GM12878 (cell line): ENCODE measurements at regions not wholly inside any gene's neighbourhood (a gene's known extent, or its start where the extent isn't known, plus 50 kb on each side); places are given as distances from the start of the nearest gene placed in this dataset.

Source experiments
- ATAC-seq: fragments of 200-7000 bp; cut with Tn5 transposase; 3 replicates; pipeline ENCODE4 v1.9.1; 2020; ENCODE audit warnings: mild to moderate bottlenecking, moderate library complexity
- BruUV-seq: library from RNA; stranded (reverse); fragments of 400-500 nt; replicated peaks from 2 replicates; lab custom pipeline; 2021; lab: Mats Ljungman, UMichigan
- CTCF ChIA-PET: fragments of 300-600 bp; sonication (Branson Sonifier 250); formaldehyde crosslinking; extraction: SDS; loops from one replicate; lab custom pipeline; 2021; ENCODE audit warnings: inconsistent platforms; lab: Yijun Ruan, JAX
- POLR2A ChIA-PET: fragments of 350-600 bp; formaldehyde crosslinking; extraction: SDS; loops from one replicate; lab custom pipeline; 2021; ENCODE audit warnings: inconsistent platforms; lab: Charles Lee
- RAD21 ChIA-PET: fragments of 300-600 bp; sonication (Branson Sonifier 250); formaldehyde crosslinking; loops from one replicate; lab custom pipeline; 2023; ENCODE audit warnings: antibody characterized with exemption; ENCODE audit not compliant: unreplicated experiment; lab: Charles Lee
- SMC1A ChIA-PET: fragments of 300-600 bp; sonication (Branson Sonifier 250); formaldehyde crosslinking; loops from one replicate; lab custom pipeline; 2023; ENCODE audit not compliant: unreplicated experiment, uncharacterized antibody; lab: Charles Lee
- DNase-seq: peaks from one replicate; pipeline ENCODE4 v3.0.0-alpha.2; 2011; ENCODE audit warnings: low read depth, low spot score
- FAIRE-seq: peaks from 3 replicates; lab custom pipeline; 2011; peaks lifted over from hg19 to GRCh38; lab: Jason Lieb, UNC
- H2AFZ ChIP-seq: 2 replicates; pipeline ENCODE4 v1.6.0; 2011; ENCODE audit warnings: low read depth, low read length, control low read depth; ENCODE audit not compliant: control insufficient read depth
- H3K27ac ChIP-seq: 2 replicates; pipeline ENCODE4 v1.5.1; 2011; ENCODE audit warnings: control low read depth; ENCODE audit not compliant: control insufficient read depth, insufficient read depth
- H3K27me3 ChIP-seq, 2 experiments: replicated peaks in 1 of 2; 2 replicates each; pipeline versions ENCODE4 v1.6.0 to v1.6.1; 2011; ENCODE audit warnings: low read length in 1 of 2; ENCODE audit not compliant: control insufficient read depth in 2 of 2, insufficient read depth in 2 of 2
- H3K36me3 ChIP-seq, 2 experiments: 2 replicates each; pipeline ENCODE4 v1.5.1; 2011; ENCODE audit warnings: low read length in 1 of 2; ENCODE audit not compliant: control insufficient read depth in 2 of 2, insufficient read depth in 2 of 2
- H3K4me1 ChIP-seq: 2 replicates; pipeline ENCODE4 v1.6.1; 2011; ENCODE audit warnings: mild to moderate bottlenecking, low read length, moderate library complexity, mixed read lengths; ENCODE audit not compliant: control insufficient read depth, insufficient read depth
- H3K4me2 ChIP-seq: 2 replicates; pipeline ENCODE4 v1.6.0; 2011; ENCODE audit warnings: control low read depth; ENCODE audit not compliant: control insufficient read depth, insufficient read depth
- H3K4me3 ChIP-seq: fragments of 200-600 bp; sonication (generic); 2 replicates; pipeline ENCODE4 v1.5.1; 2016
- H3K79me2 ChIP-seq: 2 replicates; pipeline ENCODE4 v1.6.0; 2011; ENCODE audit warnings: low read length; ENCODE audit not compliant: control insufficient read depth, insufficient read depth
- H3K9ac ChIP-seq: 2 replicates; pipeline ENCODE4 v1.8.0; 2011; ENCODE audit warnings: low read length, control low read depth, mixed read lengths; ENCODE audit not compliant: control insufficient read depth, insufficient read depth
- H3K9me3 ChIP-seq: replicated peaks from 3 replicates; pipeline ENCODE4 v1.5.1; 2011; ENCODE audit warnings: mild to moderate bottlenecking, low read length; ENCODE audit not compliant: control insufficient read depth, insufficient read depth
- H4K20me1 ChIP-seq: 2 replicates; pipeline ENCODE4 v1.6.0; 2011; ENCODE audit not compliant: control insufficient read depth, insufficient read depth
- CBX3 ChIP-seq: fragments of 200-600 bp; sonication (generic); IDR thresholded peaks from 2 replicates; pipeline ENCODE4 v1.6.1; 2016; ENCODE audit warnings: low read depth, borderline replicate concordance
- CBX5 ChIP-seq: sonication (generic); IDR thresholded peaks from 2 replicates; pipeline ENCODE4 v1.6.1; 2016; ENCODE audit warnings: low read depth, moderate library complexity, mild to moderate bottlenecking, inconsistent platforms
- CHD4 ChIP-seq: fragments of 200-600 bp; sonication (generic); IDR thresholded peaks from 2 replicates; pipeline ENCODE4 v1.6.1; 2016; ENCODE audit warnings: mild to moderate bottlenecking
- CREB1 ChIP-seq: IDR thresholded peaks from 2 replicates; pipeline ENCODE4 v1.6.1; 2012; ENCODE audit warnings: low read depth, mild to moderate bottlenecking, inconsistent platforms
- EED ChIP-seq: sonication (generic); IDR thresholded peaks from 2 replicates; pipeline ENCODE4 v1.6.1; 2016; ENCODE audit warnings: antibody characterized with exemption, low read depth
- GABPA ChIP-seq: IDR thresholded peaks from 2 replicates; pipeline ENCODE4 v1.6.1; 2014; ENCODE audit warnings: antibody characterized with exemption, low read depth, mild to moderate bottlenecking, inconsistent platforms
- KLF5 ChIP-seq: fragments of 450-650 bp; IDR thresholded peaks from 2 replicates; pipeline ENCODE4 v1.6.1; 2014; ENCODE audit warnings: mild to moderate bottlenecking; ENCODE audit not compliant: partially characterized antibody
- MEF2A ChIP-seq: IDR thresholded peaks from 2 replicates; pipeline ENCODE4 v1.6.1; 2011; ENCODE audit warnings: low read depth, mild to moderate bottlenecking, low read length, moderate library complexity; ENCODE audit not compliant: insufficient read depth
- NR2C2 ChIP-seq: IDR thresholded peaks from 2 replicates; pipeline ENCODE4 v1.6.1; 2011; ENCODE audit warnings: borderline replicate concordance, low read depth; ENCODE audit not compliant: control insufficient read depth, insufficient read length
- POLR2AphosphoS2 ChIP-seq: IDR thresholded peaks from 2 replicates; pipeline ENCODE4 v1.6.1; 2011; ENCODE audit warnings: low read depth, mild to moderate bottlenecking, low read length, improper control_type of control experiment, moderate library complexity
- SUPT20H ChIP-seq: IDR thresholded peaks from 2 replicates; pipeline ENCODE4 v1.6.1; 2011; ENCODE audit warnings: low read depth, mild to moderate bottlenecking, low read length, moderate library complexity, borderline replicate concordance; ENCODE audit not compliant: control insufficient read depth
- ZBTB11 ChIP-seq: fragments of 450-650 bp; formaldehyde crosslinking; IDR thresholded peaks from 2 replicates; pipeline ENCODE4 v1.5.0; 2022; ENCODE audit warnings: mild to moderate bottlenecking, missing genetic modification characterization
- ZNF274 ChIP-seq: IDR thresholded peaks from one replicate; pipeline ENCODE4 v1.8.0; 2011; ENCODE audit not compliant: insufficient read length, insufficient read depth
- ZSCAN29 ChIP-seq: fragments of 450-650 bp; IDR thresholded peaks from 2 replicates; pipeline ENCODE4 v1.6.1; 2017; ENCODE audit warnings: mild to moderate bottlenecking, moderate library complexity
- WGBS: methylation state at CpG from one replicate; pipeline ENCODE4 v1.1.6; 2016; ENCODE audit warnings: low lambda C conversion rate; ENCODE audit not compliant: insufficient replicate concordance, insufficient coverage; ENCODE audit errors: missing lambda C conversion rate; 5-methylcytosine and 5-hydroxymethylcytosine counted together
- in situ Hi-C: fragments of 300-500 bp; cut with MboI; formaldehyde crosslinking; loops from 9 replicates; pipeline ENCODE4 v1.14.3; 2018; ENCODE audit warnings: mixed read lengths
- intact Hi-C: fragments of 100-400 bp; cut with micrococcal nuclease; formaldehyde crosslinking; loops from one replicate; pipeline ENCODE4 v1.14.2; 2022; ENCODE audit not compliant: unreplicated experiment

- no peak for TF ChIP-seq KLF5
- TF ChIP-seq POLR2AphosphoS2 = no peak
- TF ChIP-seq ZSCAN29 = no peak
- no peak for TF ChIP-seq MEF2A
- TF ChIP-seq EED = no peak
Measured at GRCh38 chr2:106981491-106981890, 95.5 kb upstream of the ST6GAL2 start (continued).

- WGBS = 6% methylated on average over 1 of the region's 1 CpG
- ChIA-PET CTCF (no interaction called here), SMC1A (no interaction called here), RAD21 (no interaction called here), POLR2A (no interaction called here)
- Histone ChIP-seq H3K36me3 (no peaks in the 10 kb centered on the region), H3K4me3 (no peak overlapping the region), H3K27me3 (no peaks in the 10 kb centered on the region), H3K27ac (no peak overlapping the region), H3K79me2 (no peaks in the 10 kb centered on the region), H3K9ac (no peak overlapping the region), H2AFZ (no peak overlapping the region), H4K20me1 (no peaks in the 10 kb centered on the region), H3K4me1 (no peaks in the 10 kb centered on the region), H3K9me3 (no peaks in the 10 kb centered on the region), H3K4me2 (no peak overlapping the region)
- BruUV-seq = no TSS peak
- TF ChIP-seq CBX5 = no peak
- no peak for TF ChIP-seq CBX3
- no peak for TF ChIP-seq CREB1
- no peak for DNase-seq
- FAIRE-seq = no peak
- ATAC-seq = no peak
- intact Hi-C loops = no loop called here
- in situ Hi-C loops = no loop called here
Measured at GRCh38 chr2:106982350-106982749, 96.4 kb upstream of the ST6GAL2 start.

- H3K79me2 ChIP-seq = no peaks in the 10 kb centered on the region
- H3K27me3 ChIP-seq = no peaks in the 10 kb centered on the region
- ChIA-PET RAD21 (no interaction called here), SMC1A (no interaction called here)
- no peak overlapping the region for H3K4me3 ChIP-seq
- H3K4me1 ChIP-seq = no peaks in the 10 kb centered on the region
- in situ Hi-C loops = no loop called here
- no peak for DNase-seq
- no TSS peak for BruUV-seq
- H2AFZ ChIP-seq = no peak overlapping the region
- H4K20me1 ChIP-seq = no peaks in the 10 kb centered on the region
- FAIRE-seq = no peak
- no peak overlapping the region for H3K9ac ChIP-seq
- no peak overlapping the region for H3K27ac ChIP-seq
- intact Hi-C loops = no loop called here
- TF ChIP-seq NR2C2 = no peak
- no peak for TF ChIP-seq ZBTB11 (CRISPR knock-in tag)
- TF ChIP-seq GABPA = no peak
- no peak for TF ChIP-seq ZNF274
- no peak for TF ChIP-seq SUPT20H
- no peak for TF ChIP-seq CHD4
- TF ChIP-seq, all 136 proteins: peak for 0
- Histone ChIP-seq H3K9me3 (no peaks in the 10 kb centered on the region), H3K4me2 (no peak overlapping the region), H3K36me3 (no peaks in the 10 kb centered on the region)
- no peak for ATAC-seq
- POLR2A ChIA-PET = no interaction called here
- CTCF ChIA-PET = no interaction called here
- 4% methylated on average over 4 of the region's 4 CpGs for WGBS
Measured at GRCh38 chr2:106983305-106983704, 97.3 kb upstream of the ST6GAL2 start.
